ENCODE measurements at regions not wholly inside any gene's neighbourhood (a gene's known extent, or its start where the extent isn't known, plus 50 kb on each side); places are given as distances from the start of the nearest gene placed in this dataset.
"Not testable (repeated sequence)": the region's sequence is repeated elsewhere in the genome, so short reads cannot be mapped to it uniquely, and the experiment has no call there.

GRCh38 chr7:20491284-20491683, 124.2 kb upstream of the ABCB5 start:
- peaks cover 38 to 44% of the 10 kb centered on the region in 2 donors for H3K9me3 ChIP-seq (replicated peaks in 1 of 2; ENCODE audit: control insufficient read depth in 1 of 2, insufficient read depth in 1 of 2, low read length in 2 of 2)

GRCh38 chr7:20494566-20494965, 120.9 kb upstream of the ABCB5 start:
- no peaks in the 10 kb centered on the region for H3K79me2 ChIP-seq (ENCODE audit: insufficient read depth, low read length)
- Mint-ChIP-seq H3K36me3 (peaks cover 3 to 7% of the 10 kb centered on the region in 2 donors), H3K4me1 (no peaks in the 10 kb centered on the region), H3K9me3 (peaks cover 24 to 49% (median 39%) of the 10 kb centered on the region in 7 donors), H3K27me3 (ENCODE audit: low read depth in 3 of 3) (no peaks in the 10 kb centered on the region), H3K4me3 (no peak overlapping the region), H3K27ac (no peak overlapping the region)
- H3K4me2 ChIP-seq (replicated peaks; ENCODE audit: extremely low read depth, low read length, poor library complexity, severe bottlenecking) = no peak overlapping the region
- no peak overlapping the region for H3K27ac ChIP-seq (ENCODE audit: low read depth in 1 of 2, low read length in 2 of 2)
- peaks cover 22 to 30% of the 10 kb centered on the region in 2 donors for H3K9me3 ChIP-seq (replicated peaks in 1 of 2; ENCODE audit: control insufficient read depth in 1 of 2, insufficient read depth in 1 of 2, low read length in 2 of 2)
- H3K27me3 ChIP-seq (ENCODE audit: control insufficient read depth in 2 of 2, insufficient read depth in 2 of 2, low read length in 2 of 2) = no peaks in the 10 kb centered on the region
- H4K20me1 ChIP-seq (ENCODE audit: insufficient read depth, low read length) = no peaks in the 10 kb centered on the region
- H2AFZ ChIP-seq (ENCODE audit: insufficient read depth, low read depth, low read length, poor library complexity, severe bottlenecking) = no peak overlapping the region
- intact Hi-C loops (cut with micrococcal nuclease) = no loop called here
- no peak overlapping the region for H3K9ac ChIP-seq (ENCODE audit: insufficient read depth, low read length, poor library complexity, severe bottlenecking)
- no peaks in the 10 kb centered on the region for H3K36me3 ChIP-seq (replicated peaks in 1 of 2; ENCODE audit: control insufficient read depth in 1 of 2, insufficient read depth in 2 of 2, low read length in 2 of 2)
- DNase-seq = no peak
- H3K4me1 ChIP-seq (ENCODE audit: control insufficient read depth in 1 of 2, insufficient read depth in 2 of 2, low read length in 2 of 2) = no peaks in the 10 kb centered on the region
- no peak overlapping the region for H3K4me3 ChIP-seq (replicated peaks in 1 of 3; ENCODE audit: low read depth in 2 of 3, low read length in 3 of 3)
- TF ChIP-seq, protein P1, sequence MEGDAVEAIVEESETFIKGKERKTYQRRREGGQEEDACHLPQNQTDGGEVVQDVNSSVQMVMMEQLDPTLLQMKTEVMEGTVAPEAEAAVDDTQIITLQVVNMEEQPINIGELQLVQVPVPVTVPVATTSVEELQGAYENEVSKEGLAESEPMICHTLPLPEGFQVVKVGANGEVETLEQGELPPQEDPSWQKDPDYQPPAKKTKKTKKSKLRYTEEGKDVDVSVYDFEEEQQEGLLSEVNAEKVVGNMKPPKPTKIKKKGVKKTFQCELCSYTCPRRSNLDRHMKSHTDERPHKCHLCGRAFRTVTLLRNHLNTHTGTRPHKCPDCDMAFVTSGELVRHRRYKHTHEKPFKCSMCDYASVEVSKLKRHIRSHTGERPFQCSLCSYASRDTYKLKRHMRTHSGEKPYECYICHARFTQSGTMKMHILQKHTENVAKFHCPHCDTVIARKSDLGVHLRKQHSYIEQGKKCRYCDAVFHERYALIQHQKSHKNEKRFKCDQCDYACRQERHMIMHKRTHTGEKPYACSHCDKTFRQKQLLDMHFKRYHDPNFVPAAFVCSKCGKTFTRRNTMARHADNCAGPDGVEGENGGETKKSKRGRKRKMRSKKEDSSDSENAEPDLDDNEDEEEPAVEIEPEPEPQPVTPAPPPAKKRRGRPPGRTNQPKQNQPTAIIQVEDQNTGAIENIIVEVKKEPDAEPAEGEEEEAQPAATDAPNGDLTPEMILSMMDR (IDR thresholded peaks at IDR 0.05) = no peak

More at GRCh38 chr7:20491284-20491683, 124.2 kb upstream of the ABCB5 start:
- H2AFZ ChIP-seq (ENCODE audit: insufficient read depth, low read depth, low read length, poor library complexity, severe bottlenecking) = no peak overlapping the region
- Mint-ChIP-seq H3K4me3 (no peak overlapping the region), H3K27me3 (ENCODE audit: low read depth in 3 of 3) (no peaks in the 10 kb centered on the region), H3K36me3 (peaks cover 0 to 6% of the 10 kb centered on the region in 2 donors), H3K27ac (no peak overlapping the region), H3K4me1 (no peaks in the 10 kb centered on the region), H3K9me3 (peaks cover 32 to 49% (median 40%) of the 10 kb centered on the region in 7 donors)
- no peaks in the 10 kb centered on the region for H3K27me3 ChIP-seq (ENCODE audit: control insufficient read depth in 2 of 2, insufficient read depth in 2 of 2, low read length in 2 of 2)
- no peak overlapping the region for H3K27ac ChIP-seq (ENCODE audit: low read depth in 1 of 2, low read length in 2 of 2)
- peaks cover 0 to 5% of the 10 kb centered on the region in 2 donors for H3K36me3 ChIP-seq (replicated peaks in 1 of 2; ENCODE audit: control insufficient read depth in 1 of 2, insufficient read depth in 2 of 2, low read length in 2 of 2)
- TF ChIP-seq, protein P1 (IDR thresholded peaks at IDR 0.05) = no peak
- H3K9ac ChIP-seq (ENCODE audit: insufficient read depth, low read length, poor library complexity, severe bottlenecking) = no peak overlapping the region
- no peak overlapping the region for H3K4me3 ChIP-seq (replicated peaks in 1 of 3; ENCODE audit: low read depth in 2 of 3, low read length in 3 of 3)
- H3K4me1 ChIP-seq (ENCODE audit: control insufficient read depth in 1 of 2, insufficient read depth in 2 of 2, low read length in 2 of 2) = no peaks in the 10 kb centered on the region
- intact Hi-C loops (cut with micrococcal nuclease) = no loop called here
- no peaks in the 10 kb centered on the region for H4K20me1 ChIP-seq (ENCODE audit: insufficient read depth, low read length)
- no peak for DNase-seq
- H3K4me2 ChIP-seq (replicated peaks; ENCODE audit: extremely low read depth, low read length, poor library complexity, severe bottlenecking) = no peak overlapping the region
- H3K79me2 ChIP-seq (ENCODE audit: insufficient read depth, low read length) = no peaks in the 10 kb centered on the region

GRCh38 chr7:20501473-20501872, 114.0 kb upstream of the ABCB5 start:
- H3K4me2 ChIP-seq (replicated peaks; ENCODE audit: extremely low read depth, low read length, poor library complexity, severe bottlenecking); H3K27me3 ChIP-seq (ENCODE audit: control insufficient read depth in 2 of 2, insufficient read depth in 2 of 2, low read length in 2 of 2); H3K36me3 Mint-ChIP-seq; H3K9ac ChIP-seq (ENCODE audit: insufficient read depth, low read length, poor library complexity, severe bottlenecking); H3K4me3 ChIP-seq (replicated peaks in 1 of 3; ENCODE audit: low read depth in 2 of 3, low read length in 3 of 3); H3K4me3 Mint-ChIP-seq; H4K20me1 ChIP-seq (ENCODE audit: insufficient read depth, low read length); H3K27ac ChIP-seq (ENCODE audit: low read depth in 1 of 2, low read length in 2 of 2); H3K27me3 Mint-ChIP-seq (ENCODE audit: low read depth in 3 of 3); H2AFZ ChIP-seq (ENCODE audit: insufficient read depth, low read depth, low read length, poor library complexity, severe bottlenecking); H3K27ac Mint-ChIP-seq; H3K4me1 Mint-ChIP-seq; H3K36me3 ChIP-seq (replicated peaks in 1 of 2; ENCODE audit: control insufficient read depth in 1 of 2, insufficient read depth in 2 of 2, low read length in 2 of 2); H3K4me1 ChIP-seq (ENCODE audit: control insufficient read depth in 1 of 2, insufficient read depth in 2 of 2, low read length in 2 of 2); H3K79me2 ChIP-seq (ENCODE audit: insufficient read depth, low read length); DNase-seq: not testable (repeated sequence)
- H3K9me3 ChIP-seq (replicated peaks in 1 of 2; ENCODE audit: control insufficient read depth in 1 of 2, insufficient read depth in 1 of 2, low read length in 2 of 2) = peaks cover 2 to 21% of the 10 kb centered on the region in 2 donors
- no CpG with 5 or more reads among the region's 3 CpGs for WGBS (ENCODE audit: insufficient coverage)
- intact Hi-C loops (cut with micrococcal nuclease) = loop anchor here in 1 of 2 donors (10.0 kb wide), 1 partner anchor 93 kb away; no protein-coding TSS in a partner anchor
- H3K9me3 Mint-ChIP-seq = peaks cover 16 to 40% (median 31%) of the 10 kb centered on the region in 7 donors

Data from CD14-positive monocyte (primary cell).